OCI-LY1 (cell line): ENCODE measurements at regions not wholly inside any gene's neighbourhood (a gene's known extent, or its start where the extent isn't known, plus 50 kb on each side); places are given as distances from the start of the nearest gene placed in this dataset.

Experiments used
- EZH2 ChIP-seq: fragments of 200-600 bp; sonication (generic), shearing (Covaris generic); IDR thresholded peaks from 2 replicates; pipeline ENCODE4 v1.8.0; 2017; ENCODE audit warnings: borderline replicate concordance, mixed run types, mild to moderate bottlenecking, antibody characterized with exemption, low read length, moderate library complexity, mixed read lengths
- TF ChIP-seq, protein P1 (sequence below): fragments of 200-600 bp; sonication (generic), shearing (Covaris generic); IDR thresholded peaks from 2 replicates; pipeline ENCODE4 v1.5.1; 2017; ENCODE audit warnings: mild to moderate bottlenecking, antibody characterized with exemption, low read length, moderate library complexity, mixed read lengths

GRCh38 chrX:95889279-95889678 lies 795.4 kb upstream of the DIAPH2 start:
- TF ChIP-seq, protein P1, sequence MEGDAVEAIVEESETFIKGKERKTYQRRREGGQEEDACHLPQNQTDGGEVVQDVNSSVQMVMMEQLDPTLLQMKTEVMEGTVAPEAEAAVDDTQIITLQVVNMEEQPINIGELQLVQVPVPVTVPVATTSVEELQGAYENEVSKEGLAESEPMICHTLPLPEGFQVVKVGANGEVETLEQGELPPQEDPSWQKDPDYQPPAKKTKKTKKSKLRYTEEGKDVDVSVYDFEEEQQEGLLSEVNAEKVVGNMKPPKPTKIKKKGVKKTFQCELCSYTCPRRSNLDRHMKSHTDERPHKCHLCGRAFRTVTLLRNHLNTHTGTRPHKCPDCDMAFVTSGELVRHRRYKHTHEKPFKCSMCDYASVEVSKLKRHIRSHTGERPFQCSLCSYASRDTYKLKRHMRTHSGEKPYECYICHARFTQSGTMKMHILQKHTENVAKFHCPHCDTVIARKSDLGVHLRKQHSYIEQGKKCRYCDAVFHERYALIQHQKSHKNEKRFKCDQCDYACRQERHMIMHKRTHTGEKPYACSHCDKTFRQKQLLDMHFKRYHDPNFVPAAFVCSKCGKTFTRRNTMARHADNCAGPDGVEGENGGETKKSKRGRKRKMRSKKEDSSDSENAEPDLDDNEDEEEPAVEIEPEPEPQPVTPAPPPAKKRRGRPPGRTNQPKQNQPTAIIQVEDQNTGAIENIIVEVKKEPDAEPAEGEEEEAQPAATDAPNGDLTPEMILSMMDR = no peak
- no peak for TF ChIP-seq EZH2
